LHCN-M2 (cell line): ENCODE measurements at regions not wholly inside any gene's neighbourhood (a gene's known extent, or its start where the extent isn't known, plus 50 kb on each side); places are given as distances from the start of the nearest gene placed in this dataset.
"Not testable (repeated sequence)": the region's sequence is repeated elsewhere in the genome, so short reads cannot be mapped to it uniquely, and the experiment has no call there.

Experiments used
- DNase-seq: peaks from one replicate; pipeline ENCODE4 v3.0.0-alpha.2; 2012; ENCODE audit warnings: low read depth

- no peak for DNase-seq
These were observed 51.2 kb upstream of the MEX3C start for GRCh38 chr18:51248685-51249084.

GRCh38 chr18:51250006-51250405 is 52.5 kb upstream of the MEX3C start:
- DNase-seq = no peak

- DNase-seq = no peak
These were observed 53.1 kb upstream of the MEX3C start for GRCh38 chr18:51250458-51251024.

GRCh38 chr18:51251625-51252024 is 54.1 kb upstream of the MEX3C start:
- DNase-seq = no peak

- DNase-seq = no peak
These were observed 56.0 kb upstream of the MEX3C start for GRCh38 chr18:51253476-51253875.

GRCh38 chr18:51255693-51256092 is 58.2 kb upstream of the MEX3C start:
- DNase-seq = no peak

- no peak for DNase-seq
These were observed 59.7 kb upstream of the MEX3C start for GRCh38 chr18:51257150-51257549.

- no peak for DNase-seq
These were observed 62.6 kb upstream of the MEX3C start for GRCh38 chr18:51260118-51260517.

GRCh38 chr18:51266077-51266476 is 68.6 kb upstream of the MEX3C start:
- not testable (repeated sequence) for DNase-seq

- DNase-seq = no peak
These were observed 69.3 kb upstream of the MEX3C start for GRCh38 chr18:51266773-51267172.

GRCh38 chr18:51273437-51273836 is 76.0 kb upstream of the MEX3C start:
- no peak for DNase-seq

GRCh38 chr18:51275712-51276476 is 78.4 kb upstream of the MEX3C start:
- DNase-seq = peak; percentile 39

- no peak for DNase-seq
These were observed 80.7 kb upstream of the MEX3C start for GRCh38 chr18:51278045-51278649.

GRCh38 chr18:51279367-51279984 is 82.0 kb upstream of the MEX3C start:
- no peak for DNase-seq

GRCh38 chr18:51287818-51288508 is 90.5 kb upstream of the MEX3C start:
- no peak for DNase-seq

GRCh38 chr18:51288582-51288981 is 91.1 kb upstream of the MEX3C start:
- DNase-seq = no peak

- DNase-seq = no peak
These were observed 93.4 kb upstream of the MEX3C start for GRCh38 chr18:51290860-51291259.

- no peak for DNase-seq
These were observed 103.4 kb upstream of the MEX3C start for GRCh38 chr18:51300912-51301311.

- DNase-seq = no peak
These were observed 103.9 kb upstream of the MEX3C start for GRCh38 chr18:51301376-51301775.

GRCh38 chr18:51316677-51317076 is 119.2 kb upstream of the MEX3C start:
- no peak for DNase-seq

GRCh38 chr18:51321696-51322095 is 124.2 kb upstream of the MEX3C start:
- DNase-seq = no peak

GRCh38 chr18:51323961-51324360 is 126.5 kb upstream of the MEX3C start:
- DNase-seq = no peak
